GM19238 (cell line): ENCODE measurements at regions not wholly inside any gene's neighbourhood (a gene's known extent, or its start where the extent isn't known, plus 50 kb on each side); places are given as distances from the start of the nearest gene placed in this dataset.
"Not testable (repeated sequence)": the region's sequence is repeated elsewhere in the genome, so short reads cannot be mapped to it uniquely, and the experiment has no call there.

ENCODE experiments used
- DNase-seq: peaks from one replicate; pipeline ENCODE4 v3.0.0; 2011; ENCODE audit warnings: low spot score; ENCODE audit not compliant: insufficient read length

GRCh38 chr1:245031041-245031440, 123.7 kb upstream of the KIF26B start:
- DNase-seq = no peak

- DNase-seq = no peak
Measured at GRCh38 chr1:245026247-245026646, 128.5 kb upstream of the KIF26B start.

- no peak for DNase-seq
Measured at GRCh38 chr1:245025525-245025924, 129.3 kb upstream of the KIF26B start.

- no peak for DNase-seq
Measured at GRCh38 chr1:245023222-245023621, 131.6 kb upstream of the KIF26B start.

GRCh38 chr1:245019910-245020486, 134.8 kb upstream of the KIF26B start:
- no peak for DNase-seq

GRCh38 chr1:245016700-245017099, 138.1 kb upstream of the KIF26B start:
- no peak for DNase-seq

GRCh38 chr1:245015031-245015430, 139.8 kb upstream of the KIF26B start:
- DNase-seq = no peak

- no peak for DNase-seq
Measured at GRCh38 chr1:245014247-245015029, 140.3 kb upstream of the KIF26B start.

GRCh38 chr1:245010018-245010614, 144.7 kb upstream of the KIF26B start:
- DNase-seq = no peak

GRCh38 chr1:245008761-245009160, 144.4 kb upstream of the HNRNPU start:
- DNase-seq = no peak

GRCh38 chr1:245007852-245008251, 143.5 kb upstream of the HNRNPU start:
- DNase-seq = no peak

- no peak for DNase-seq
Measured at GRCh38 chr1:245003246-245003645, 138.9 kb upstream of the HNRNPU start.

- DNase-seq = no peak
Measured at GRCh38 chr1:245001252-245001651, 136.9 kb upstream of the HNRNPU start.

GRCh38 chr1:245000872-245001188, 136.5 kb upstream of the HNRNPU start:
- DNase-seq = no peak

GRCh38 chr1:244999644-245000043, 135.3 kb upstream of the HNRNPU start:
- not testable (repeated sequence) for DNase-seq

GRCh38 chr1:244998717-244999346, 134.5 kb upstream of the HNRNPU start:
- DNase-seq = no peak

GRCh38 chr1:244995602-244996400, 131.5 kb upstream of the HNRNPU start:
- DNase-seq = no peak

GRCh38 chr1:244992833-244993232, 128.5 kb upstream of the HNRNPU start:
- no peak for DNase-seq

- no peak for DNase-seq
Measured at GRCh38 chr1:244989813-244990212, 125.5 kb upstream of the HNRNPU start.

GRCh38 chr1:244988521-244988920, 124.2 kb upstream of the HNRNPU start:
- DNase-seq = no peak

- no peak for DNase-seq
Measured at GRCh38 chr1:244980605-244981004, 116.3 kb upstream of the HNRNPU start.

- no peak for DNase-seq
Measured at GRCh38 chr1:244974550-244974949, 110.2 kb upstream of the HNRNPU start.
